AG09309 (cell line): ENCODE measurements at regions not wholly inside any gene's neighbourhood (a gene's known extent, or its start where the extent isn't known, plus 50 kb on each side); places are given as distances from the start of the nearest gene placed in this dataset.

Experiments
- DNase-seq: peaks from one replicate; pipeline ENCODE4 v3.0.0-alpha.2; 2010; ENCODE audit warnings: low read depth
- H3K4me3 ChIP-seq: 2 replicates; pipeline ENCODE4 v1.5.1; 2011; ENCODE audit warnings: mild to moderate bottlenecking, low read depth, low read length, moderate library complexity; ENCODE audit not compliant: control insufficient read depth
- CTCF ChIP-seq: IDR thresholded peaks from 2 replicates; pipeline ENCODE4 v1.5.1; 2011; ENCODE audit warnings: mild to moderate bottlenecking, low read depth, low read length, inconsistent platforms; ENCODE audit not compliant: insufficient read depth, control insufficient read depth; ENCODE audit errors: missing control alignments

DNA sequence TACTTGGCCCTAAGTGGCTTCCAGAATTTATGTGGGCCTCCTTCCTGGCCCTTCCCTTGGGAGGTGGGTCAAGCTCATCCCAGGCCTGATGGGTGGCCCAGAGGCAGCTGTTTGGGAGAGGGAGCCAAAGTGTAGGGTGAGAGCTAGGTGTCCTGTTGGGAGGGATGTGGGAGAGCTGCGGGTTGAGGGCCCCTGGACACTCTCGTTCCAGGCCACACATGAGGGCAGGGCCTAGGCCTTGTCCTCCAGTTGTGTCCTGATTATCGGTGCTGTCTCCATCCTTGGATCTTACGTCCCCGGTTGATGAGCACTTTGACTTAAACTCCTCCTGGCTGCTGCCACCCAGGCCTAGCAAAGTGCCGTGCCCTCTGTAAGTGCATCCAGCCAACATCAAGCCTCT, 177.5 kb upstream of the VASH1 start:
- no peak for TF ChIP-seq CTCF

DNA sequence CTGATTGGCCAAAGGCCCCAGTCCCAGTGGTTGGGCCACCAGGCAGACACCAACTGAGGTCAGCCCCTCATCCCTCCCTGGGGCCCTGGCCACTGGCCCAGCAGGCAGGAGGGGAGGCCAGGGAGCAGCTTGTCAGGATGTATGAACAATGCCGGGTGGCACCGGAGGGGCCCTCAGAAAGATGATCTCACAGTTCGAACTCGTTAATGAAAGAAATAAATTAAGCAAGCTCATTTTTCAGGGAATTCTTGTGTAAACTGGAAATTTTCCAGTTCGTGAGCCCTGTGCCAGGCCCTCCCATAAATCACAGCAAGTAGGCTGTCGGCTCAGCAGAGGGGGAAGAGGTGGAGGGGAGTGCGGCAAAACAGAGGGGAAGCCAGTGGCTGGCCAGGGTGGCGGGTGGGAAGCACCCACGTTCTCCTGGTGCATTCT, 177.0 kb upstream of the VASH1 start:
- no peak for TF ChIP-seq CTCF
- DNase-seq, result no peak
- no peak overlapping the region for H3K4me3 ChIP-seq

More for the DNA sequence above, 177.5 kb upstream of the VASH1 start:
- H3K4me3 ChIP-seq, result no peak overlapping the region
- no peak for DNase-seq

DNA sequence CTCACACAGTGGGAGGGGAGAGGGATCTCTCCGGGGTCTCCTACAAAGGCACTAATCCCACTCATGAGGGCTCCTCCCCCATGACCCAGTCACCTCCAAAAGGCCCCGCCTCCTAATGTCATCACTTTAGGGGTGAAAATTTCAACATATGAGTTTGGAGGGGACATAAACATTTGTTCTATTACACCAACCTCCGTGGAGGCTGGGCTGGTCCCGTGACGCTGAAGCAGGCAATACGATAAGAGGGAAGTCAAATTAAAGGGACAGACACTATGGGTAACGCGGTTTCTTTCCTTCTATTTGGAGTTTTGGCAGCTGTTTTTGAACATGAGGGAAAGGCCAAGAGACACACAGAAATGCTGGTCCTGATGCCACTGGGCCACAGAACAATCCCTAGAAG, 175.7 kb upstream of the VASH1 start:
- no peak overlapping the region for H3K4me3 ChIP-seq
- DNase-seq, result no peak
- no peak for TF ChIP-seq CTCF

- no peak for DNase-seq
- TF ChIP-seq CTCF, result no peak
- no peak overlapping the region for H3K4me3 ChIP-seq
Observed at GRCh38 chr14:76589246-76589645, 172.0 kb upstream of the VASH1 start.

GRCh38 chr14:76591266-76591665, 170.0 kb upstream of the VASH1 start:
- no peak for DNase-seq
- no peak overlapping the region for H3K4me3 ChIP-seq
- TF ChIP-seq CTCF, result no peak

- no peak overlapping the region for H3K4me3 ChIP-seq
- no peak for TF ChIP-seq CTCF
- no peak for DNase-seq
Observed at GRCh38 chr14:76595266-76595665, 166.0 kb upstream of the VASH1 start.

DNA sequence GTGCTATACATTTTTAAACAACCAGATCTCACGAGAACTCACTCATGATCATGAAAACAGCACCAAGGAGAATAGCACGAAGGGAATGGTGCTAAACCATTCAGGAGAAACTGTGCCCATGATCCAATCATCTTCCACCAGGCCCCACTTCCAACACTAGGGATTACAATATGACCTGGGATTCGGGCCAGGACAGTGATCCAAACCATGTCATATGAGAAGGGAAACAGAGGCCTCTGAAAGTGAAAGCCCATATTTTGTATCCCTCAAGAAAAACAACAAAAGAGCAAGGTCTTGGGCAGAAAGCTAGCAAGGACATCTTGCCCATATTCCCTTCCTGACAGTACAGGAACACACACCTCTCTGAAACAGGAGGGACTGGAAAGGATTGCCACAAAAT, 163.9 kb upstream of the VASH1 start:
- no peak for TF ChIP-seq CTCF
- DNase-seq, result no peak
- H3K4me3 ChIP-seq, result no peak overlapping the region
